H1 (cell line): ENCODE measurements at regions not wholly inside any gene's neighbourhood (a gene's known extent, or its start where the extent isn't known, plus 50 kb on each side); places are given as distances from the start of the nearest gene placed in this dataset.

Experiments used
- EP300 ChIP-seq, 2 experiments: IDR thresholded peaks; 1 replicate in 1 of 2; 2 replicates in 1 of 2; pipeline ENCODE4 v1.6.1; 2011 to 2012; ENCODE audit warnings: low read depth in 2 of 2, low read length in 2 of 2, mild to moderate bottlenecking in 2 of 2, borderline replicate concordance in 1 of 2, inconsistent platforms in 1 of 2, moderate library complexity in 1 of 2
- KDM1A ChIP-seq: fragments of 200-600, 300-600 bp; sonication (generic); IDR thresholded peaks from 2 replicates; pipeline ENCODE4 v1.7.1; 2016; ENCODE audit warnings: mild to moderate bottlenecking, low read length, borderline replicate concordance
- KDM4A ChIP-seq: IDR thresholded peaks from one replicate; pipeline ENCODE4 v1.7.1; 2012; ENCODE audit warnings: low read depth, mild to moderate bottlenecking, moderate library complexity, low read length, inconsistent platforms; ENCODE audit not compliant: severe bottlenecking
- KDM5A ChIP-seq: fragments of 200-600 bp; IDR thresholded peaks from 2 replicates; pipeline ENCODE4 v1.7.1; 2012; ENCODE audit warnings: mild to moderate bottlenecking, low read length, inconsistent platforms, mixed read lengths
- POLR2AphosphoS5 ChIP-seq: IDR thresholded peaks from 2 replicates; pipeline ENCODE4 v1.6.1; 2011; ENCODE audit warnings: low read depth, low read length

DNA sequence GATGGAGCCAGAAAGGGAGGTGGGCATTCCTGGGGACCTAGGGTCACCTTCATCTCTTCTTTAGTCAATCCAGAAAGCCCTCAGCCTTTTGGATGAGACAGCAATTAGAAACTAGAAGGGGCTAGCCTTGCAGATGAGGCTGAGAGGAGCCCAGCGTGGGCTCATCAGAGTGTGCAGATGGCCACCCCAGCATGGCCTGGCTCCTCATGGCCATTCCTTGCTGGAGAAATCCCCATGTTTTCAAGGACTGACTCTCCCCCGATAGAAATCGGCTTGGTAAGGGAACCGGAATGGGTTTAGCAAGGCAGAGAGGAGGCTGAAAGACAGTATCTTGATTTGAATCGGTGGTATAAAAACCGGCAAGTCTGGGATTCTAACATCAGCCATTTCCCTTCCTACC, 274.6 kb downstream of the BUD13 start (continued):
- TF ChIP-seq KDM4A (no peak), POLR2AphosphoS5 (no peak), EP300 (IDR thresholded peaks at IDR 0.05; ENCODE audit: borderline replicate concordance in 1 of 2, low read depth in 2 of 2, low read length in 2 of 2) (no peak), KDM5A (no peak), KDM1A (no peak)
